Cerebellar cortex (tissue), 1 donor: ENCODE measurements at regions not wholly inside any gene's neighbourhood (a gene's known extent, or its start where the extent isn't known, plus 50 kb on each side); places are given as distances from the start of the nearest gene placed in this dataset.
"Not testable (repeated sequence)": the region's sequence is repeated elsewhere in the genome, so short reads cannot be mapped to it uniquely, and the experiment has no call there.

Source experiments
- DNase-seq: peaks from one replicate; pipeline ENCODE4 v3.0.0-alpha.2; 2015; ENCODE audit warnings: low spot score

DNA sequence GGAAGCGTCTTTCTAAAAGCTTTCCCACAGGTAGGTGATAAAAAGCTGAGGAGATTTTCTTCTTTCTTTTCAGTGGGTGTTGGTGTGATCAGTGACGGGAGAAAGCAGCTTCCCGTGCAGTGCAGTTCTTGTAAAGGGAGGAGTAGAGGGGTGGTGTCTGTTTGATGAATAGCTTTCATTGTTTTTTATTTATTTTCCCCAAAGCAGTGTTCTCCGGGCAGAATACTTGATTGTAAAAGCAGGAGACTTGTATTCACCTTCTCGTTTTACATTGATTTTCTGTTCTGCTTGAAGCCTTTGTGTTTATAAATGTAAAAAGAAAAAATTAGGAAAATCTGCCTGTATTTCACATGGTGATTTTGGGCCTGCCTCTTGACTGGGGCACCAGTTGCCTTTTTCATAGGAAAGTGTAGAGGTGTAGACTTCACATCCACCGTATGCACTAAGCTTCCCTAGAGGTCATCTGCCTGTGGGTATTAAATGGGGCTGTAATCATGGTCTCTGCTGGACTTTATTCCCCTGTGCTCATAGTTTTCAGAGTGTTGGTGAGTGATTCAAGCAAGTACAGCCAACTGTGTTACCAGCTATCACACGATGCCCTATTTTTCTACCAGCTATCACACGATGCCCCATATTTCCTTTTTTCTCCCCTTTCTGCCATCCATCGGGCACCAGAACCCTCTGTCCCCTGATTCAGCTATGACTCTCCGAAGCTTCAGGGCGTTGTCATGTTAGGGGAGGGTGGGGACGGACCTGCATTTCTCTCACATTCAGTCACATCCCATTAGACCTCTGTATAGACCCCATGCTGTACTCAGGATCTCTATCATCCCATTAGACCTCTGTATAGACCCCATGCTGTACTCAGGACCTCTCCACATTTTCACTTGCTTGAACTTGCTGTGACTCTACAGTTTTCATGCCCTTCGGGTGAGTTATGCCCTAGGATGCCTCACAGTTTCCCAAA, 526.5 kb downstream of the TRIML1 start:
- no peak for DNase-seq

DNA sequence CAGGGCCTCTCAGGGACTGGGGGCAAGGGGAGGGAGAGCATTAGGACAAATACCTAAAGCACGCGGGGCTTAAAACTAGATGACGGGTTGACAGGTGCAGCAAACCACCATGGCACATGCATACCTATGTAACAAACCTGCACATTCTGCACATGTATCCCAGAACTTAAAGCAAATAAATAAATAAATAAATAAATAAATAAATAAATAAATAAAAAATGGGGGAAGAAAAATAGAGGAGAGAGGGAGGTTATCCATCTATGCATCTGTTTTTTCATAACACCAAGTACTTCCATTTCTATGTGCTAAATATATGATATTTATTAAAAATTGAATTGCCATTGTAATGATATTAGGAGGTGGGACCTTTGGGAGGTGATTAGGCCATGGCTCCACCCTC, 539.5 kb downstream of the TRIML1 start:
- DNase-seq, result not testable (repeated sequence)

GRCh38 chr4:188680004-188680666, 540.9 kb downstream of the TRIML1 start:
- DNase-seq, result no peak

DNA sequence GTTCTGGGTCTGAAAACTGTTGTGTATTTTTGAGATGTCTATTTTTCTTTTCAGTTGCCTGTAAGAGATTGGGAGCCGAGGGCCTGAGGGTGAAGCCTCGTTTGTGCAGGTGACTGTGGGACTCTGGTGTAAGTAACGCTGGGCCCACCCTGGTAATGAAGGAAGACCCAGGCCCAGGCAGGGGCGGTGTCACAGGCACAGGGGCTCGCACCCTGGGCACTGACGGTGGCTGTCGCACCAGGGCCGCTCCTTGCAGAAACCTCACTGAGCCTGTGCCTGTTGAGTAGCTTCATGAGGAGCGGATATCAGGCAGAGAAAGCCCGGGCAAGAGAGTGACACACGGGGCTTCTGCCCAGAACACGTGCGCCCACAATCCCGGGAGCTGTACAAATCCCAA, 541.4 kb downstream of the TRIML1 start:
- no peak for DNase-seq

DNA sequence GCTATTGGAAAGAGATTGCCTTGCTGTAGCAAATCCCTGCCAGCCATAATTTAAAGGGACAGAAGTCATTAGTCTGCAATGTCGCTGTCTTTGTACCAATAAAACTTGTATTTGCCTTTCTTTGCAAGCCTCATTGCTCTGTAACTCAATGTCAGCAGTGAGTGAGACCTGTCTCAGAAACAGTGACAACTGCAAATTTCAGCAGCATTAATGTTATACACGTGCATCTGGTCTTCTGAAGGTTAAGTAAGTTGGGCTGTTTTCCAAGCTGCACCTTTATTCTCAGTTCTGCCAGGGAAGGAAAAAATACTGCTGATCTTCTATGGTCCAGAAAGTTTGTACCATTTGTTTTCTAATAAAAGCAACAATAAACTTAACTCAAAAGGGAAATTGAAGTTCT, 543.1 kb downstream of the TRIML1 start:
- no peak for DNase-seq

DNA sequence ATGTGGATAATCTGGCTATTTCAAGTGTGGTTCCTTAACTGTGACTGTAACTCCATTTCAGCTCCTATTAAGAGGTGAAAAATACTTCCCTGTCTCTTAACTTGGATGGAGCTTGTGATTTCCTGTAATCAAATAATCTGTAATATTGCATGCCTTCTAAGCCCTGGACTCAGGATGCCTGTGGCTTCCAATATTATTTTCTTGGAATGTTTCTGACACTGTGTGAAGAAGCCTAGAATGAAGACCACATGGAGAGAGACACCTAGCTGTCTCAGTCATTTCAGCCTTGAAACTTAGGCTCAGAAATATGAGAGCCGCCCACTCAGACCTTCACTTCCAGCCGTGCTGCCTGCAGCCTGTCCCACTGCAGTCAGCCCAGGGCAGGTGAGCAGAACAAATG, 544.3 kb downstream of the TRIML1 start:
- DNase-seq, result no peak

- DNase-seq, result no peak
Measured at GRCh38 chr4:188688956-188689355, 549.7 kb downstream of the TRIML1 start.

DNA sequence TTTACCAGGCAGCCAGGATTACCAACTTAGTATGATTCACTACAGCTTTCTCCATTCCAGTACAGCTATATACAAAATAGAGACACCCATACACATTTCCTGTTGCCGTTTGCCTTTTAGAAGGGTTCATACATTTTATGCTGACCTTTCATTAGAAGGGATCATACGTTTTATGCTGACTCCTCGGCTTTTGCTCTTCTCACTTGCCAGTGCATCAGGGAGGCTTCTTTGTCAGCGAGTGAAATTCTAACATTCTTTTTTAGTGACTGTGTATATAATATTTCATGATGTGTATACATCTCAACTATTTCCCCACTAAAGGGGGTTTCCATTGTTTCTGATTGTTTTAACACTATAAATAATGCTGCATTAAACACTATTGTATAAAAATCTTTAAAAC, 552.6 kb downstream of the TRIML1 start:
- no peak for DNase-seq

GRCh38 chr4:188695261-188695660, 556.0 kb downstream of the TRIML1 start:
- no peak for DNase-seq

DNA sequence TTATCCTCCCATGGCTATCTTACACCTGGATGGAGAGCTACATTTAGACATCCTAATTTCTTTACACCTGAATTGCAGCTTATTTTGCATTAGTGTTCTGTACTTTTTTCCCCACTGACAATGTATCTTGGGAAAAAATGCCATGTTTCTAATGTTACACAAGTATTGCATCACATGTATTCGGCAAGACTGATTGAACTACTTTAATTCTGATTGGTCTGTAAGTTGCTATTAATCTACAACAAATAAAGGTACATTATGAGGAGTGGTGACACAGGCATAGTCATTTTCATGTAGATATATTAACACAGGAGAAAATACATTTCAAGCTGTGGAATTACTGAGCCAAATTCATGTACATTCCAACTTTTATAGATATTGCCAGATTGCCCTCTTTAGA, 558.0 kb downstream of the TRIML1 start:
- DNase-seq, result no peak

DNA sequence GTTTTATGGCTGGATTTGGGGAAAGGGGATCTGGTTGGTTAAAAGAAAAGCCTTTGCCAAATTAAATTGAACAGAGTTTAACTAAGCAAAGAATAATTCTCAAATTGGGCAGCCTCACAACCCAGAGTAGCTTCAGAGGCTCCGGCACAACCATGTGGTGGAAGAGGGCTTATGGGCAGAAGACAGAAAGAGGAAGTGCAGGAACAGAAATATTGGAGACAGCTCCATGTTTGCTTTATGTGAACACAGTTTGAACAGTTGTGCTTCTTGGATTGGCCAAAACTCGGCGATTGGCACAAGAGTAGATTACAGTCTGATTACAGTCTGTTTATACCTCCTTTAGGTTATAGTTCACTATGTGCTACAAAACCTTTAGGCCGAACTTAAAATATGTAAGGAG, 562.7 kb downstream of the TRIML1 start:
- DNase-seq, result no peak

- no peak for DNase-seq
Measured at GRCh38 chr4:188704288-188704687, 565.0 kb downstream of the TRIML1 start.

- no peak for DNase-seq
Measured at GRCh38 chr4:188707036-188707435, 567.8 kb downstream of the TRIML1 start.

GRCh38 chr4:188714501-188714900, 575.3 kb downstream of the TRIML1 start:
- DNase-seq, result no peak

- DNase-seq, result no peak
Measured at GRCh38 chr4:188714907-188715306, 575.7 kb downstream of the TRIML1 start.

DNA sequence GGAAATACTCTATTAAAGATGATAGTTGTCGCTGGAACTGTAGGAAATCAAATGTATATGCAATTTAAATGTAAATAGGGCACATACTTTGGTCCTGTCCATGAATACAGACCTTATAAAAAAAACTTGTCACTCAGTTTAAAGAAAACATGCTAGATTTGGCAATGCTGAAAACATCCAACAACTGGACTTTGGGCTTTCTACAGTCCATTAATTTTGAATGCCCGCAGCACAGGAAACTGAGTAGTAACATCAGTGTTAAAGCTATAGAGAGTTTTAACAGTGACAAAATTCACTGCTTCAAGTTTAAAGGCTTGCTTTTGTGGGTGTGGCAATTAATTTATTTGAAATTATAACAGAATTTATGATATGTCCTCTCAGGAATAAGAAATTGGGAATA, 578.4 kb downstream of the TRIML1 start:
- no peak for DNase-seq

- no peak for DNase-seq
Measured at GRCh38 chr4:188719794-188720193, 580.6 kb downstream of the TRIML1 start.

- no peak for DNase-seq
Measured at GRCh38 chr4:188722911-188723310, 583.7 kb downstream of the TRIML1 start.

GRCh38 chr4:188727746-188728145, 588.5 kb downstream of the TRIML1 start:
- DNase-seq, result no peak

DNA sequence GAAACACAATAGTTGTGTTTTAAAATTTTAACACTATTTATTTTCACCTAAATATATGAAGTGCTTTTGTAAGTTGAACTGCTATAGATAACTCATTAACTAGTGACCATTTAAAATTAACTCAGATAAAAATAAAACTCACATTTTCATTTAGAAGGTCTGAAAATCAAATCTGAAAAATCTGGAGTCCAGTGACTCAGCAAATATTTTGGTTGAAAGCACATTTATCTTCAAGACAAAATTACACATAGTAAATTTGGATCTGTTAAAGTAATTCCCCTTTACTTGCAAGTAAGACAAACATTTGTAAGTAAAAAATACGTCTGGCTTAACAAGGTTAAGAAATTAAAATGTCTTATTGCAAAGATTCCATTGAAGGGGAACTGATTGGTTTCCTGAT, 589.1 kb downstream of the TRIML1 start:
- no peak for DNase-seq

DNA sequence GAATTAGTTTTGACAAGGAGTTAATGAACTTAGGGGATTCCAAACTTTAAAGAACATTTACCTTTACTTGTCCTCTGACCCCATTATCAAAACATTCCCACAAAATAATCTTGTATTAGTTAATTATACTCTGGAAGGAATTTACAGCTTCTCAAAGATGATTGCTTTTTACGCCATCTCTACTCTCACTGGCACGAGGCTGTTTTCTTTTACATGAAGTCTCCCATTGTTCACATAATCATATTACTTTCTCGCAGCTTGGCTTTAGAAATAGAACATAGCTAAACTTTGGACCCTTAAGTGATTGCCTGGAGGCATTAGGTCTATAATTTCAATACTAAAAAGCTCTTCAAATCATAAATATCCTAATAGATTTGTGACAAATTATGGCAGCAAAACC, 592.9 kb downstream of the TRIML1 start:
- DNase-seq, result no peak

DNA sequence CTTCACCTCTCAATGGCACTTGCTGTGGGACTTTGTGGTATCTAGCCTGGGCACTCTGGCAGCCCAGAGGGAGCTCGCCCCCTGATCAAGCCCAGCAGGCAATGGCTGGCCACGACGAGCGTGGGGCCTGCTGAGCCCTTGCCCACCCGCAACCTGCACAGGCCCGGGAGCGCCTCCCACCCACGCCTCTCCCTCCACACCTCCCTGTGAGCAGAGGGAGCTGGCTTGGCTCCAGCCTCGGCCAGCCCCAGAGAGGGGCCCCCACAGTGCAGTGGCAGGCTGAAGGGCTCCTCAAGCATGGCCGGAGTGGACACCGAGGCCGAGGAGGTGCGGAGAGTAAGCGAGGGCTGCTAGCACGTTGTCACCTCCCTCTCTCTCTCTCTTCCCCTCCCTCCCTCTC, 595.8 kb downstream of the TRIML1 start:
- no peak for DNase-seq

GRCh38 chr4:188737251-188738002, 598.2 kb downstream of the TRIML1 start:
- no peak for DNase-seq
